Ectodermal cell (in vitro differentiated cells): ENCODE measurements at regions not wholly inside any gene's neighbourhood (a gene's known extent, or its start where the extent isn't known, plus 50 kb on each side); places are given as distances from the start of the nearest gene placed in this dataset.

Experiments
- H3K27ac ChIP-seq: 2 replicates; pipeline ENCODE4 v1.7.0; 2013; ENCODE audit warnings: mild to moderate bottlenecking, low read depth, low read length; ENCODE audit not compliant: insufficient read depth, poor library complexity, severe bottlenecking
- H3K27me3 ChIP-seq: 2 replicates; pipeline ENCODE4 v1.7.0; 2013; ENCODE audit warnings: mild to moderate bottlenecking, low read length; ENCODE audit not compliant: insufficient read depth, control insufficient read depth, poor library complexity, severe bottlenecking
- H3K36me3 ChIP-seq: one replicate; pipeline ENCODE4 v1.7.0; 2013; ENCODE audit warnings: low read length; ENCODE audit not compliant: control insufficient read depth, insufficient read depth
- H3K4me1 ChIP-seq: one replicate; pipeline ENCODE4 v1.7.0; 2013; ENCODE audit warnings: low read length; ENCODE audit not compliant: control insufficient read depth, insufficient read depth
- H3K4me3 ChIP-seq: 2 replicates; pipeline ENCODE4 v1.7.0; 2013; ENCODE audit warnings: low read depth, low read length, control low read depth; ENCODE audit not compliant: insufficient read depth
- H3K9me3 ChIP-seq: 2 replicates; pipeline ENCODE4 v1.7.0; 2013; ENCODE audit warnings: mild to moderate bottlenecking, low read length, moderate library complexity; ENCODE audit not compliant: control insufficient read depth
- WGBS, 2 experiments: methylation state at CpG; one replicate each; pipeline ENCODE4 v1.1.7; 2013; ENCODE audit warnings: missing lambda C conversion rate in 2 of 2; 5-methylcytosine and 5-hydroxymethylcytosine counted together

DNA sequence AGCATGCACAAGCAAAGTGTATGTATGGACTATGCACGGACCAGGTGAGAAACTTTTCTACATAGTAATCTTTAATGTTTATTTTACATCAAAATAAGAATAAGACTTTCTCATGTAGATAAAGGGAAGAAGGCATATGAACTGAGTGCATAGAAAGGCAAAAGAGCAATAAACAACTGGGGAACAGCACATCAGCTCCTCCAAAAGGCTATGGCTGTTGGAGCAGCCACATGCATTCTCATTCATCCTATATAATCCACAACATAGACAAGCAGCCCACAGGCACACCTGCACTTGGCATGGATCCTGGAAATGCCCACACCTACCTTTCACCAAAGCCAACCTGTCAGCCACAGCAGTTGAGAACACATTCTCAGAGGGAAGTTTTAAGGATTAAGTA lies 586.9 kb upstream of the INTU start:
- no peak overlapping the region for H3K4me3 ChIP-seq
- no peaks in the 10 kb centered on the region for H3K4me1 ChIP-seq
- H3K27ac ChIP-seq: no peak overlapping the region
- H3K36me3 ChIP-seq: no peaks in the 10 kb centered on the region
- H3K27me3 ChIP-seq: no peaks in the 10 kb centered on the region
- H3K9me3 ChIP-seq: no peaks in the 10 kb centered on the region
- WGBS, 2 experiments: no CpG with 5 or more reads among the region's 1 CpG

- no CpG with 5 or more reads among the region's 1 CpG for WGBS, 2 experiments
- Histone ChIP-seq H3K27me3 (no peaks in the 10 kb centered on the region), H3K27ac (no peak overlapping the region), H3K4me1 (no peaks in the 10 kb centered on the region), H3K36me3 (no peaks in the 10 kb centered on the region), H3K4me3 (no peak overlapping the region), H3K9me3 (no peaks in the 10 kb centered on the region)
Measured at GRCh38 chr4:127047930-127048329, 584.8 kb upstream of the INTU start.

DNA sequence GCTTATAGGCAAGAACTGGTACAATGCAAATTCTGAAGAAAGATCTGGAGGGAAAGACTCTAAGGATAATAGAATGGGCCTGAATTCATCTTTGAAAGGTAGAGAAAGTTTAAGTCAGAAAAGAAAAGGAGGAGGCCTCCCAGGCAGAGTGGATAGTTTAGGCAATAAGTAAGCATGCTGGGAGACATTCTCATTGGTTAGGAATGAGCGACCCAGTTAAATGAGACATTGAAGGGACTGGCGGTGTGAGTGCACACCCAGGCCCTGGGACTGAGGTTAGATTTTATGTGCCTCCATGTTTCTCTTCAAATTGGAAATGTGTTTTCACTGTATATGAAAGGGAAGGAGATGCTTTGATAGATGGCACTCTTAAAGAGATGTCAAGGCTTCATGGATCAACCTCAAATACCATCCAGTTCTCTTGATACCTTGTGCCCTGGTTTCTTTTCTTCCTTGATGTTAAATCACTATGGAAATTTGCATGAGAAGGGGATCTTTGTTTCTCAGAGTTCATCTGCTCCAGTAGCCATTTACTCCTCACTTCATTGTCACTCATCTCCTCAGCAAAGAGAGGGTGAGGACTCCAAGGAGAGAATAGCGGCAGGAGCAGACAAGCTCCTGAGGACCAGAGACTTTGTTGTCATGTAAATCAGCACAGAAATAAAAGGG lies 584.2 kb upstream of the INTU start:
- H3K36me3 ChIP-seq: no peaks in the 10 kb centered on the region
- no peak overlapping the region for H3K4me3 ChIP-seq
- no peaks in the 10 kb centered on the region for H3K9me3 ChIP-seq
- no peaks in the 10 kb centered on the region for H3K27me3 ChIP-seq
- WGBS, 2 experiments: 58 to 67% methylated on average over 3 of the region's 3 CpGs
- H3K4me1 ChIP-seq: no peaks in the 10 kb centered on the region
- peak overlapping the region; percentile 56 for H3K27ac ChIP-seq

- Histone ChIP-seq H3K9me3 (no peaks in the 10 kb centered on the region), H3K27ac (peak overlapping the region; percentile 56), H3K4me1 (no peaks in the 10 kb centered on the region), H3K4me3 (no peak overlapping the region), H3K27me3 (no peaks in the 10 kb centered on the region), H3K36me3 (no peaks in the 10 kb centered on the region)
- WGBS, 2 experiments: 77 to 78% methylated on average over 4 of the region's 4 CpGs
Measured at GRCh38 chr4:127049526-127049925, 583.2 kb upstream of the INTU start.

DNA sequence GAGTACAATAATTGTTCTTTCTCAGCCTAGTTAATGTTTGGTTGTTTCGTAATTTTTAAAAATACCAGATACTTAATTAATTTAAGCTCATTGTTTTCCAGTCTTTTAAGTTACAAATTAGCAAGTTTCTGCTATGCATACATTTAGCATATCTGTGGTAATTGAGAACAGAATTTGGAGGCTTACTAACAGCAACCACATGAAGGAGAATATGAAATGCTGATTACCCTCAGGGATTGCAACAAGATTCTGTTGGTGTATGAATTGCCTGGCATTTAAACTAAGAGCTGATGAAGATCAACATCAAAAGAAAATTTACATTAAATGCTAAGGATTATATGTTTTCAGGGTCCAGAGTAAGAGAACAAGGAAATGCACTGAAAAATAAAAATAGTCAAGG lies 580.0 kb upstream of the INTU start:
- H3K4me1 ChIP-seq: no peaks in the 10 kb centered on the region
- H3K9me3 ChIP-seq: no peaks in the 10 kb centered on the region
- WGBS, 2 experiments: no CpG with 5 or more reads among the region's 1 CpG
- no peak overlapping the region for H3K27ac ChIP-seq
- no peaks in the 10 kb centered on the region for H3K36me3 ChIP-seq
- H3K27me3 ChIP-seq: no peaks in the 10 kb centered on the region
- no peak overlapping the region for H3K4me3 ChIP-seq

GRCh38 chr4:127055357-127055756 lies 577.4 kb upstream of the INTU start:
- H3K4me3 ChIP-seq: no peak overlapping the region
- H3K4me1 ChIP-seq: no peaks in the 10 kb centered on the region
- no peaks in the 10 kb centered on the region for H3K27me3 ChIP-seq
- WGBS, 2 experiments: 87 to 90% methylated on average over 1 of the region's 1 CpG
- H3K9me3 ChIP-seq: no peaks in the 10 kb centered on the region
- no peak overlapping the region for H3K27ac ChIP-seq
- H3K36me3 ChIP-seq: no peaks in the 10 kb centered on the region

- Histone ChIP-seq H3K36me3 (no peaks in the 10 kb centered on the region), H3K9me3 (no peaks in the 10 kb centered on the region), H3K4me3 (no peak overlapping the region), H3K4me1 (no peaks in the 10 kb centered on the region), H3K27ac (no peak overlapping the region), H3K27me3 (no peaks in the 10 kb centered on the region)
- 73 to 88% methylated on average over 1 of the region's 1 CpG for WGBS, 2 experiments
Measured at GRCh38 chr4:127069675-127070074, 563.1 kb upstream of the INTU start.

DNA sequence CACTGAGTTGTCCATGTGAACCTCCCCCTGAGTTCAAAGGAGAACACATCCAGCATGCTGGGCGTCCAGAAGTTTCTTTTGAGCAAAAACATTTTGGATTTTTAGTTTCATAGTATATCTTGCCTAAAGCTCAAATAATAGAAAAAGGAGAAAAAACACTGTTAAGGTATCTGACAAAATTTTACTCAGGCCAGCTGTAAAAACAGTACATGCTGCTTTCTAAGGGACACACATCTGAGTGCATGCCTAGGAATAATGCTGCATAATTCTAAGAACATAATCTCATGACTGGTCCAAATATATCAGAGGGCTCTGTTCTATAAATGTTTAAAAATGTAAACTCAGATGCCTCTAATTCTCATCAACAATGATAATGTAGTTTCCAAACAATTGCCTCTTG lies 561.3 kb upstream of the INTU start:
- H3K36me3 ChIP-seq: no peaks in the 10 kb centered on the region
- H3K4me3 ChIP-seq: no peak overlapping the region
- no peaks in the 10 kb centered on the region for H3K27me3 ChIP-seq
- no peak overlapping the region for H3K27ac ChIP-seq
- no peaks in the 10 kb centered on the region for H3K4me1 ChIP-seq
- no peaks in the 10 kb centered on the region for H3K9me3 ChIP-seq
- 92 to 100% methylated on average over 1 of the region's 1 CpG for WGBS, 2 experiments

DNA sequence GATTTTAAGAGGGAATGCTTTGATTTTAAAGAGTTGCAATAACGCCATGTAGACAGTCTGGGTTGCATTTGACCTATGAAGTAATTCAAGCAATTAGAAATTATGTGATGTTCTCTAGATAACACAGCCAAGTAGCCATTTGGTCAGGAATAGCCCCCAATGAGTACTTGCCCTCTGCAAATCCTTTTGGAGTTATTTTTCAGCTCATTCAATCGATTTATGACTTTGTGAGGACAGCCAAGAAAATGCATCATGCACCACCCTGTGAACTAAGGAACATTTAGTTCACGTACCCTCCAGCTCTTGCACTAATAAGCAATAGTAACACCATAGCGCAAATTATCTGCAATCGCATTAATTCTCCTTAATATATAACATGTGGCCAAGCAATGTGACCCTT lies 552.6 kb upstream of the INTU start:
- Histone ChIP-seq H3K27me3 (no peaks in the 10 kb centered on the region), H3K4me1 (no peaks in the 10 kb centered on the region), H3K36me3 (no peaks in the 10 kb centered on the region), H3K9me3 (no peaks in the 10 kb centered on the region), H3K27ac (no peak overlapping the region), H3K4me3 (no peak overlapping the region)
- 93 to 94% methylated on average over 5 of the region's 5 CpGs for WGBS, 2 experiments

DNA sequence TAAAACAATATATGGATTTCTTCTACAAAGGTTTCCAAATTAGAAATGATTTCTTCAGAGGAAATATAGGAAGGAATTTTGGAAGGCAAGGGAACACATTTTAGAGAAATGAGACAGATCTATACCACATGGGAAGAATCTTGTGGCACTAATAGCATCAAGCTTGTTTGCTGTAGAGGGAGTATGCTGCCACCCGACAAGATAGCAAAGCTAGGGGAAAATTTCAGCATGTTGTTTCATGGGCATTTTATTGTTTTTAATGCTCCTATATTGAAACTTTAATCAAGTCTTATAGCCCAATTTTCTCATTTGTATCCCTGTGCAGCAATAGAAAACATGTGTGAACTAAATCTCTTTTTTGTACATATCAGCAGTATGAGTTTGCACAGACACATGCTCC lies 551.7 kb upstream of the INTU start:
- H3K27me3 ChIP-seq: no peaks in the 10 kb centered on the region
- no peaks in the 10 kb centered on the region for H3K4me1 ChIP-seq
- H3K27ac ChIP-seq: no peak overlapping the region
- no peaks in the 10 kb centered on the region for H3K36me3 ChIP-seq
- no peaks in the 10 kb centered on the region for H3K9me3 ChIP-seq
- WGBS, 2 experiments: 89 to 93% methylated on average over 1 of the region's 1 CpG
- H3K4me3 ChIP-seq: no peak overlapping the region

GRCh38 chr4:127082986-127083385 lies 549.8 kb upstream of the INTU start:
- H3K4me1 ChIP-seq: no peaks in the 10 kb centered on the region
- H3K27ac ChIP-seq: no peak overlapping the region
- H3K36me3 ChIP-seq: no peaks in the 10 kb centered on the region
- no peaks in the 10 kb centered on the region for H3K9me3 ChIP-seq
- 86 to 100% methylated on average over 1 of the region's 1 CpG for WGBS, 2 experiments
- H3K27me3 ChIP-seq: no peaks in the 10 kb centered on the region
- H3K4me3 ChIP-seq: no peak overlapping the region
